Mesenchymal stem cell (in vitro differentiated cells and primary cell): ENCODE measurements at regions not wholly inside any gene's neighbourhood (a gene's known extent, or its start where the extent isn't known, plus 50 kb on each side); places are given as distances from the start of the nearest gene placed in this dataset.

Source experiments
- DNase-seq: peaks from one replicate; pipeline ENCODE4 v3.0.0-alpha.2; 2013
- H2AFZ ChIP-seq: one replicate; pipeline ENCODE4 v1.6.1; 2013; ENCODE audit warnings: low read depth, mild to moderate bottlenecking, control low read depth, inconsistent platforms, low read length, moderate library complexity
- H2AK5ac ChIP-seq: 2 replicates; pipeline ENCODE4 v1.6.1; 2013; ENCODE audit warnings: low read length, moderate library complexity, mild to moderate bottlenecking, inconsistent platforms; ENCODE audit not compliant: severe bottlenecking
- H2BK120ac ChIP-seq: one replicate; pipeline ENCODE4 v1.6.1; 2013; ENCODE audit warnings: low read depth, mild to moderate bottlenecking, inconsistent platforms, low read length, moderate library complexity
- H2BK12ac ChIP-seq, 2 experiments: one replicate each; pipeline ENCODE4 v1.6.1; 2013; ENCODE audit warnings: inconsistent platforms in 2 of 2, low read length in 2 of 2, mild to moderate bottlenecking in 2 of 2, moderate library complexity in 2 of 2, control low read depth in 1 of 2
- H2BK15ac ChIP-seq: one replicate; pipeline ENCODE4 v1.6.1; 2013; ENCODE audit warnings: mild to moderate bottlenecking, low read depth, inconsistent platforms; ENCODE audit not compliant: poor library complexity, severe bottlenecking
- H2BK5ac ChIP-seq: 2 replicates; pipeline ENCODE4 v1.6.1; 2013; ENCODE audit warnings: low read depth, mild to moderate bottlenecking, low read length, control low read depth, inconsistent platforms; ENCODE audit not compliant: poor library complexity, severe bottlenecking
- H3K14ac ChIP-seq, 2 experiments: one replicate each; pipeline ENCODE4 v1.6.1; 2013; ENCODE audit warnings: inconsistent platforms in 2 of 2, low read length in 2 of 2, control low read depth in 1 of 2, mild to moderate bottlenecking in 1 of 2, moderate library complexity in 1 of 2
- H3K18ac ChIP-seq, 2 experiments: one replicate each; pipeline ENCODE4 v1.6.1; 2013; ENCODE audit warnings: inconsistent platforms in 2 of 2, low read length in 2 of 2, control low read depth in 1 of 2, low read depth in 1 of 2, mild to moderate bottlenecking in 1 of 2
- H3K23ac ChIP-seq, 2 experiments: one replicate each; pipeline ENCODE4 v1.6.1; 2013; ENCODE audit warnings: inconsistent platforms in 2 of 2, low read length in 2 of 2, mild to moderate bottlenecking in 2 of 2, moderate library complexity in 2 of 2, control low read depth in 1 of 2
- H3K27ac ChIP-seq: 2 replicates; pipeline ENCODE4 v1.5.1; 2013; ENCODE audit warnings: mild to moderate bottlenecking, moderate library complexity, low read length, control low read depth, inconsistent platforms; ENCODE audit not compliant: poor library complexity, severe bottlenecking
- H3K27me3 ChIP-seq, 2 experiments: 2 replicates each; pipeline versions ENCODE4 v1.6.1 to v1.7.0; 2013; ENCODE audit warnings: low read length in 2 of 2, mild to moderate bottlenecking in 2 of 2, moderate library complexity in 2 of 2, control low read depth in 1 of 2, inconsistent platforms in 1 of 2; ENCODE audit not compliant: control insufficient read depth in 1 of 2, insufficient read depth in 1 of 2
- H3K36me3 ChIP-seq, 2 experiments: 2 replicates each; pipeline versions ENCODE4 v1.6.1 to v1.7.0; 2013; ENCODE audit warnings: low read length in 2 of 2, control low read depth in 1 of 2, inconsistent platforms in 1 of 2, low read depth in 1 of 2, mild to moderate bottlenecking in 1 of 2; ENCODE audit not compliant: insufficient read depth in 2 of 2, control insufficient read depth in 1 of 2
- H3K4ac ChIP-seq, 2 experiments: one replicate each; pipeline ENCODE4 v1.6.1; 2013; ENCODE audit warnings: inconsistent platforms in 2 of 2, low read length in 2 of 2, mild to moderate bottlenecking in 2 of 2, moderate library complexity in 2 of 2, control low read depth in 1 of 2, low read depth in 1 of 2
- H3K4me1 ChIP-seq: 2 replicates; pipeline ENCODE4 v1.6.1; 2013; ENCODE audit warnings: low read depth, low read length, control low read depth; ENCODE audit not compliant: control insufficient read depth, insufficient read depth
- H3K4me2 ChIP-seq: 2 replicates; pipeline ENCODE4 v1.6.1; 2013; ENCODE audit warnings: low read length, mild to moderate bottlenecking, inconsistent platforms; ENCODE audit not compliant: poor library complexity, severe bottlenecking
- H3K4me3 ChIP-seq, 2 experiments: 2 replicates each; pipeline versions ENCODE4 v1.5.1 to v1.7.0; 2013; ENCODE audit warnings: low read length in 2 of 2, mild to moderate bottlenecking in 2 of 2, control low read depth in 1 of 2, low read depth in 1 of 2; ENCODE audit not compliant: insufficient read depth in 1 of 2
- H3K79me1 ChIP-seq: replicated peaks from 2 replicates; pipeline ENCODE4 v1.6.1; 2013; ENCODE audit warnings: mild to moderate bottlenecking, control low read depth, low read length, inconsistent platforms; ENCODE audit not compliant: poor library complexity, severe bottlenecking
- H3K9ac ChIP-seq: 2 replicates; pipeline ENCODE4 v1.7.0; 2013; ENCODE audit warnings: mild to moderate bottlenecking, low read length, moderate library complexity
- H3K9me3 ChIP-seq: 2 replicates; pipeline ENCODE4 v1.7.0; 2013; ENCODE audit warnings: mild to moderate bottlenecking, low read length; ENCODE audit not compliant: control insufficient read depth
- H4K8ac ChIP-seq: one replicate; pipeline ENCODE4 v1.6.1; 2013; ENCODE audit warnings: inconsistent platforms, mild to moderate bottlenecking, low read length, moderate library complexity
- H4K91ac ChIP-seq: one replicate; pipeline ENCODE4 v1.6.1; 2013; ENCODE audit warnings: mild to moderate bottlenecking, low read length, inconsistent platforms
- WGBS: methylation state at CpG from one replicate; pipeline ENCODE4 v1.1.7; 2013; ENCODE audit warnings: mixed read lengths; 5-methylcytosine and 5-hydroxymethylcytosine counted together

GRCh38 chr1:58035523-58035922 lies 511.0 kb downstream of the OMA1 start:
- WGBS, result 32% methylated on average over 2 of the region's 2 CpGs

GRCh38 chr1:58033311-58033710 lies 513.2 kb downstream of the OMA1 start:
- no peak for DNase-seq
- Histone ChIP-seq H3K4me3 (no peak overlapping the region), H3K9ac (no peak overlapping the region), H3K23ac (no peak overlapping the region), H3K79me1 (no peaks in the 10 kb centered on the region), H4K8ac (no peak overlapping the region), H3K4me1 (no peaks in the 10 kb centered on the region), H3K4ac (no peak overlapping the region), H3K14ac (no peak overlapping the region), H3K4me2 (no peak overlapping the region), H2BK12ac (no peak overlapping the region), H4K91ac (no peak overlapping the region), H2AK5ac (no peak overlapping the region), H3K18ac (no peak overlapping the region), H3K27me3 (peaks cover 0 to 10% of the 10 kb centered on the region in 2 experiments), H3K27ac (no peak overlapping the region), H2AFZ (no peak overlapping the region), H2BK120ac (no peak overlapping the region), H3K9me3 (no peaks in the 10 kb centered on the region), H2BK15ac (no peak overlapping the region), H3K36me3 (no peaks in the 10 kb centered on the region), H2BK5ac (no peak overlapping the region)
- 36% methylated on average over 2 of the region's 2 CpGs for WGBS

More at GRCh38 chr1:58035523-58035922, 511.0 kb downstream of the OMA1 start:
- Histone ChIP-seq H2BK15ac (no peak overlapping the region), H3K18ac (no peak overlapping the region), H3K4me3 (no peak overlapping the region), H2AFZ (no peak overlapping the region), H2BK12ac (no peak overlapping the region), H2BK120ac (no peak overlapping the region), H3K27ac (no peak overlapping the region), H3K4me1 (no peaks in the 10 kb centered on the region), H4K8ac (no peak overlapping the region), H2BK5ac (no peak overlapping the region), H3K14ac (no peak overlapping the region), H4K91ac (no peak overlapping the region), H3K4me2 (no peak overlapping the region), H3K79me1 (no peaks in the 10 kb centered on the region), H3K9me3 (no peaks in the 10 kb centered on the region), H2AK5ac (no peak overlapping the region), H3K36me3 (no peaks in the 10 kb centered on the region), H3K27me3 (peaks cover 0 to 10% of the 10 kb centered on the region in 2 experiments), H3K4ac (no peak overlapping the region), H3K23ac (no peak overlapping the region), H3K9ac (no peak overlapping the region)
- no peak for DNase-seq

DNA sequence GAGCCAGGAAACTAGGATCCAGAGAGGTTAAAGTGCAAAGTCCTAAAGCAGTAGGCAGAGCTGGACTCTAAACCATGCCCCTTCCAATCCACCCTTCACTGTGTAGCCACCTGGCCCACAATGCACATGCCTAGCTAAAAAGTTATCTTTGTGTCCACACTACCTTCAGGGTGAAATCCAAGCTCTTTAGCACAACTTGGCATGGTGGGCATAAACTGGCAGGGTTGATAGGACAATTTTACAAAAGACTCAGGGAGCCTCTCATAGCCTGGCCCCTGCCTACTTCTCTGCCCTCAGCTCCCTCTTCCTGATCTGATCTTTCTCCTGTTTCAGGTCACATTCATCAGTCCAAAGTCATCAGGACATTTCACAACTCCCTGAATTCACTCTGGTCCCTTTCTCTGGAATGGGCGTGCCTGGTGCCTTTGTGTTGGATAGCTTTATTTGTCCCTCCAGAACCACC lies 513.9 kb downstream of the OMA1 start:
- no peak overlapping the region for H2AK5ac ChIP-seq

GRCh38 chr1:58031416-58031815 lies 515.1 kb downstream of the OMA1 start:
- H3K36me3 ChIP-seq, result no peaks in the 10 kb centered on the region
- H4K91ac ChIP-seq, result no peak overlapping the region
- no peak overlapping the region for H2BK120ac ChIP-seq
- no peak overlapping the region for H3K4me2 ChIP-seq
- no peak overlapping the region for H2AK5ac ChIP-seq
- H3K23ac ChIP-seq, result no peak overlapping the region
- H3K4ac ChIP-seq, result no peak overlapping the region
- no peaks in the 10 kb centered on the region for H3K79me1 ChIP-seq
- no peak overlapping the region for H3K4me3 ChIP-seq
- no peak overlapping the region for H4K8ac ChIP-seq
- H2BK12ac ChIP-seq, result no peak overlapping the region
- H3K27me3 ChIP-seq, result peaks cover 0 to 10% of the 10 kb centered on the region in 2 experiments
- H2BK15ac ChIP-seq, result no peak overlapping the region
- no peak overlapping the region for H3K9ac ChIP-seq
- H2BK5ac ChIP-seq, result no peak overlapping the region
- H3K27ac ChIP-seq, result no peak overlapping the region
- no peaks in the 10 kb centered on the region for H3K4me1 ChIP-seq
- no peak overlapping the region for H3K18ac ChIP-seq
- no peaks in the 10 kb centered on the region for H3K9me3 ChIP-seq
- no peak for DNase-seq
- H2AFZ ChIP-seq, result no peak overlapping the region
- H3K14ac ChIP-seq, result no peak overlapping the region
- WGBS, result 17% methylated on average over 5 of the region's 5 CpGs

More for the DNA sequence above, 513.9 kb downstream of the OMA1 start:
- Histone ChIP-seq H3K4me2 (no peak overlapping the region), H3K14ac (no peak overlapping the region), H3K23ac (no peak overlapping the region), H3K79me1 (no peaks in the 10 kb centered on the region), H2BK12ac (no peak overlapping the region), H2BK5ac (no peak overlapping the region), H2BK120ac (no peak overlapping the region), H3K4me3 (no peak overlapping the region), H3K9ac (no peak overlapping the region), H2BK15ac (no peak overlapping the region), H3K36me3 (no peaks in the 10 kb centered on the region), H3K27me3 (peaks cover 0 to 10% of the 10 kb centered on the region in 2 experiments), H3K18ac (no peak overlapping the region), H4K8ac (no peak overlapping the region), H3K27ac (no peak overlapping the region), H3K4me1 (no peaks in the 10 kb centered on the region), H2AFZ (no peak overlapping the region), H3K4ac (no peak overlapping the region), H3K9me3 (no peaks in the 10 kb centered on the region), H4K91ac (no peak overlapping the region)
- DNase-seq, result no peak
- WGBS, result no CpG with 5 or more reads among the region's 1 CpG
